Left renal pelvis (tissue), 4 donors: ENCODE measurements at regions not wholly inside any gene's neighbourhood (a gene's known extent, or its start where the extent isn't known, plus 50 kb on each side); places are given as distances from the start of the nearest gene placed in this dataset.
"Not testable (repeated sequence)": the region's sequence is repeated elsewhere in the genome, so short reads cannot be mapped to it uniquely, and the experiment has no call there.

Experiments used
- DNase-seq, 4 donors: peaks; one replicate each; pipeline ENCODE4 v3.0.0-alpha.2; 2013; ENCODE audit warnings: low read depth in 4 of 4, low spot score in 3 of 4

GRCh38 chr6:9373308-9373707 lies 938.0 kb upstream of the SLC35B3 start:
- no peak for DNase-seq

GRCh38 chr6:9370480-9370879 lies 935.1 kb upstream of the SLC35B3 start:
- no peak for DNase-seq

- DNase-seq = no peak
Observed at GRCh38 chr6:9365378-9365777, 930.0 kb upstream of the SLC35B3 start.

GRCh38 chr6:9361749-9362148 lies 926.4 kb upstream of the SLC35B3 start:
- DNase-seq = no peak

GRCh38 chr6:9360881-9361280 lies 925.5 kb upstream of the SLC35B3 start:
- DNase-seq = no peak

- no peak for DNase-seq
Observed at GRCh38 chr6:9347608-9348007, 912.3 kb upstream of the SLC35B3 start.

- no peak for DNase-seq
Observed at GRCh38 chr6:9346923-9347322, 911.6 kb upstream of the SLC35B3 start.

- no peak for DNase-seq
Observed at GRCh38 chr6:9335431-9335830, 900.1 kb upstream of the SLC35B3 start.

GRCh38 chr6:9334979-9335378 lies 899.6 kb upstream of the SLC35B3 start:
- DNase-seq = no peak

- DNase-seq = no peak
Observed at GRCh38 chr6:9332241-9332780, 897.0 kb upstream of the SLC35B3 start.

GRCh38 chr6:9316831-9317230 lies 881.5 kb upstream of the SLC35B3 start:
- no peak for DNase-seq

GRCh38 chr6:9315966-9316650 lies 880.8 kb upstream of the SLC35B3 start:
- DNase-seq = no peak

- no peak for DNase-seq
Observed at GRCh38 chr6:9308284-9308683, 872.9 kb upstream of the SLC35B3 start.

- no peak for DNase-seq
Observed at GRCh38 chr6:9307786-9308185, 872.4 kb upstream of the SLC35B3 start.

- DNase-seq = no peak
Observed at GRCh38 chr6:9307187-9307586, 871.8 kb upstream of the SLC35B3 start.

GRCh38 chr6:9295644-9296043 lies 860.3 kb upstream of the SLC35B3 start:
- no peak for DNase-seq

- no peak for DNase-seq
Observed at GRCh38 chr6:9292975-9293374, 857.6 kb upstream of the SLC35B3 start.

GRCh38 chr6:9290342-9290741 lies 855.0 kb upstream of the SLC35B3 start:
- DNase-seq = not testable (repeated sequence)

GRCh38 chr6:9272671-9273070 lies 837.3 kb upstream of the SLC35B3 start:
- DNase-seq = no peak

- no peak for DNase-seq
Observed at GRCh38 chr6:9266741-9267140, 831.4 kb upstream of the SLC35B3 start.

- DNase-seq = no peak
Observed at GRCh38 chr6:9257215-9257614, 821.9 kb upstream of the SLC35B3 start.

GRCh38 chr6:9254251-9254650 lies 818.9 kb upstream of the SLC35B3 start:
- DNase-seq = no peak

- DNase-seq = no peak
Observed at GRCh38 chr6:9252799-9253198, 817.5 kb upstream of the SLC35B3 start.
